Left ventricle myocardium inferior (tissue), 1 donor: ENCODE measurements at regions not wholly inside any gene's neighbourhood (a gene's known extent, or its start where the extent isn't known, plus 50 kb on each side); places are given as distances from the start of the nearest gene placed in this dataset.

Experiments used
- DNase-seq: peaks from one replicate; pipeline ENCODE4 v3.0.0-alpha.2; 2020
- H3K27ac ChIP-seq: fragments of 200-600 bp; replicated peaks from 2 replicates; pipeline ENCODE4 v1.8.0; 2021
- H3K27me3 ChIP-seq: fragments of 200-600 bp; 2 replicates; pipeline ENCODE4 v1.8.0; 2021; ENCODE audit warnings: low read depth
- H3K36me3 ChIP-seq: fragments of 200-600 bp; 2 replicates; pipeline ENCODE4 v1.8.0; 2021
- H3K4me1 ChIP-seq: fragments of 200-600 bp; 2 replicates; pipeline ENCODE4 v1.8.0; 2021
- H3K4me3 ChIP-seq: fragments of 200-600 bp; 2 replicates; pipeline ENCODE4 v1.8.0; 2021; ENCODE audit warnings: mild to moderate bottlenecking, moderate library complexity
- H3K9me3 ChIP-seq: fragments of 200-600 bp; replicated peaks from 2 replicates; pipeline ENCODE4 v1.8.0; 2021
- intact Hi-C: fragments of 100-400 bp; cut with micrococcal nuclease; formaldehyde crosslinking; loops from one replicate; pipeline ENCODE4 v1.11.0; 2022
- TF ChIP-seq, protein P1 (sequence below): fragments of 200-600 bp; IDR thresholded peaks from 2 replicates; pipeline ENCODE4 v1.8.0; 2021; ENCODE audit warnings: antibody characterized with exemption, mild to moderate bottlenecking, borderline replicate concordance
- donor health status: DM: no; HTN: yes; CAD: no; lungs with severe emphysema.

DNA sequence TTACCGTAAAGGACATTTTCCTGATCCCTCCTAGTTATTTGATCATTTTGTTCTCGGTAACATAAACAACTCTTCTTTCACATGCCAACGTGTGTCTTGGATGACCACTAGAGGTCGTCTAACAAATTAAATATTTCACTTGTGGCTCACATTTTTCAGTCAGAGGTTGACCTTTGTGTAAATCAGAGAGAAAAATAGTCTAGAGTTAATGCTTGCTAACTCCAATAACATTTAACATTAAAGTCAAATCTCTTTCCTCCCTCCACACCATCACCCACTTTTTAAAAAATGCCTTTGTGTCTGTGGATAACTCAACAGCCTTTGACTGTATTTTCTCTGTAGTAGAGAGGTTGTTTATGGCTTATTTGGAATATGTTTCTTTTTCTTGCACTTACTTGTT lies 220.5 kb upstream of the B3GALT2 start:
- no peak for DNase-seq
- peaks cover 27% of the 10 kb centered on the region for H3K4me1 ChIP-seq
- intact Hi-C loops: no loop called here
- H3K4me3 ChIP-seq: no peak overlapping the region
- no peak overlapping the region for H3K27ac ChIP-seq
- H3K36me3 ChIP-seq: no peaks in the 10 kb centered on the region
- H3K27me3 ChIP-seq: no peaks in the 10 kb centered on the region
- TF ChIP-seq, protein P1, sequence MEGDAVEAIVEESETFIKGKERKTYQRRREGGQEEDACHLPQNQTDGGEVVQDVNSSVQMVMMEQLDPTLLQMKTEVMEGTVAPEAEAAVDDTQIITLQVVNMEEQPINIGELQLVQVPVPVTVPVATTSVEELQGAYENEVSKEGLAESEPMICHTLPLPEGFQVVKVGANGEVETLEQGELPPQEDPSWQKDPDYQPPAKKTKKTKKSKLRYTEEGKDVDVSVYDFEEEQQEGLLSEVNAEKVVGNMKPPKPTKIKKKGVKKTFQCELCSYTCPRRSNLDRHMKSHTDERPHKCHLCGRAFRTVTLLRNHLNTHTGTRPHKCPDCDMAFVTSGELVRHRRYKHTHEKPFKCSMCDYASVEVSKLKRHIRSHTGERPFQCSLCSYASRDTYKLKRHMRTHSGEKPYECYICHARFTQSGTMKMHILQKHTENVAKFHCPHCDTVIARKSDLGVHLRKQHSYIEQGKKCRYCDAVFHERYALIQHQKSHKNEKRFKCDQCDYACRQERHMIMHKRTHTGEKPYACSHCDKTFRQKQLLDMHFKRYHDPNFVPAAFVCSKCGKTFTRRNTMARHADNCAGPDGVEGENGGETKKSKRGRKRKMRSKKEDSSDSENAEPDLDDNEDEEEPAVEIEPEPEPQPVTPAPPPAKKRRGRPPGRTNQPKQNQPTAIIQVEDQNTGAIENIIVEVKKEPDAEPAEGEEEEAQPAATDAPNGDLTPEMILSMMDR: peak; percentile 77
- H3K9me3 ChIP-seq: no peaks in the 10 kb centered on the region

DNA sequence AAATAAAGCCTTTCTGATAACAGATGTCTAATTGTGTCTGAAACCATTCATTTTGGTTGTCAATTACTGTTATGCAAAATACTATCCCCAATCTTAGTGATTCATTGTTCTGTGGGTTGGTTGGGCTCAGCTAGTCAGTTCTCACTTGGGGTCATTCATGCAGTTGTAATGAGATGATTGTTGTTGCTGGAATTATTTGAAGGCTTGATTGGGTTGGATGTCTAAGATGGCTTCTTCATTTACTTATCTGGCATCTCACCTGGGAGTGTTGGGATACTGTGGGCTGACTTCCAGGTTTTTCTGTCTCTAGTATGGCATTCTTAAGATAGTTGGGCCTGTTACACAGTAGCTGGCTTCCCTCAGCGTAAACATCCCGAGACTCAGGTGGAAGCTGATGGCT lies 217.8 kb upstream of the B3GALT2 start:
- H3K36me3 ChIP-seq: no peaks in the 10 kb centered on the region
- peaks cover 22% of the 10 kb centered on the region for H3K4me1 ChIP-seq
- TF ChIP-seq, protein P1: no peak
- H3K27ac ChIP-seq: no peak overlapping the region
- no peaks in the 10 kb centered on the region for H3K9me3 ChIP-seq
- intact Hi-C loops: no loop called here
- DNase-seq: no peak
- H3K4me3 ChIP-seq: no peak overlapping the region
- no peaks in the 10 kb centered on the region for H3K27me3 ChIP-seq

DNA sequence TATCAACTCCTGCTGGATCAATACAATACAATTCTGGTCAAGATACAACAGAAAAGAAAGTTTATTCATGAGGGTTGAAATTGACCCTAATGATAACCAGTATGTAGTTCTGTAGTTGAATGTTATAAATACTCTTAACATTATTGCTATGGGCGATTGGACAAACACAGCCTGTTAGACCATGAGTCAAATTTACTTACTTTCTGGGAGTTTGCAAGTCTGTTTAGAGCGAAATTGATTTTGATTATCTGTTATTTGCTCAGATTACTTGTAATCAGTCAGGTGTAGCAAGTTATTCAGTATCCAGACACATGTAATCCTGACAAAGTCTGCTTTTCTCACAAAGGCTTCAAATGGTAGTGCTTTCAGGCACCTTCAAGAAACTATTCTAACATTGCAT lies 216.6 kb upstream of the B3GALT2 start:
- Histone ChIP-seq H3K27ac (no peak overlapping the region), H3K4me3 (no peak overlapping the region), H3K36me3 (no peaks in the 10 kb centered on the region), H3K4me1 (peaks cover 11% of the 10 kb centered on the region), H3K27me3 (no peaks in the 10 kb centered on the region), H3K9me3 (no peaks in the 10 kb centered on the region)
- intact Hi-C loops: no loop called here
- no peak for DNase-seq
- TF ChIP-seq, protein P1: no peak

DNA sequence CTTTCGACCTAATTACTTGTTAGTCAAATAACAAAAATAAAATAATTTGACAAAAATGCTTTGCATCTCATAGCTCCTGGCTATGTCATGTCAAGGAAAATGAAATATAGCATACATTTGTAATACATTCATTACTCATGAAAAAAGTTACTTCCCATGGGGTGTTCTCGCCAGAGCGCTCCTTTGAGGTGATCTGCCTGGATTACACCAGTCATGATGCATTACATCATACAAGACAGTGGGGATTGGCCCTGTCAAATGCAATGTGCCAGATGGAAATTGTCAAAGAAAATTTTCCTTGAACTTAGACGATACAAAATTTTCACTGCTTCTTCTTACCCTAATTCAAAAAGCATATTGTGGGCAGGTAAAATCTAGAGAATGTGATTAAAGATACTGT lies 215.6 kb upstream of the B3GALT2 start:
- TF ChIP-seq, protein P1: no peak
- DNase-seq: no peak
- Histone ChIP-seq H3K9me3 (no peaks in the 10 kb centered on the region), H3K4me1 (peaks cover 6% of the 10 kb centered on the region), H3K27ac (no peak overlapping the region), H3K36me3 (no peaks in the 10 kb centered on the region), H3K4me3 (no peak overlapping the region), H3K27me3 (no peaks in the 10 kb centered on the region)
- intact Hi-C loops: no loop called here

DNA sequence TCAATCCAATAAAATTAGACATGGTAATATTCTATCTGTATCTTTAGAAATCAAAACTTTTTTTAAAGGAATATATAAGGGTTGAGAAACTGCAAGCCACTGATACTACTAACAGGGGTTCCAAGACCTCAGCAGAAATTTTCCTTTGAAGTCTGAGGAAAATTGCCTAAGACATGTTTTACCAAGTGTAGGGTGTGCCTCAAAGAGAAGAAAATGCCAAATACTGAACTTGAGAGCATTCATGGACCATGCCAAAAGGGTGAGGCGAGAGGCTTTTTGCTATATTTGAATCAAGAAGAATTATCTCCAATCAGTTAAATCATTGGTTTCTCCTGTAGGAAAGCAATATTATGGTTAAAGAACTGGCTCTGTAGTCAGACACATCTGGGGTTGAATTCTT lies 207.9 kb upstream of the B3GALT2 start:
- DNase-seq: no peak
- H3K4me3 ChIP-seq: no peak overlapping the region
- intact Hi-C loops: no loop called here
- no peaks in the 10 kb centered on the region for H3K36me3 ChIP-seq
- no peaks in the 10 kb centered on the region for H3K27me3 ChIP-seq
- no peaks in the 10 kb centered on the region for H3K4me1 ChIP-seq
- no peak overlapping the region for H3K27ac ChIP-seq
- H3K9me3 ChIP-seq: no peaks in the 10 kb centered on the region
- TF ChIP-seq, protein P1: no peak

DNA sequence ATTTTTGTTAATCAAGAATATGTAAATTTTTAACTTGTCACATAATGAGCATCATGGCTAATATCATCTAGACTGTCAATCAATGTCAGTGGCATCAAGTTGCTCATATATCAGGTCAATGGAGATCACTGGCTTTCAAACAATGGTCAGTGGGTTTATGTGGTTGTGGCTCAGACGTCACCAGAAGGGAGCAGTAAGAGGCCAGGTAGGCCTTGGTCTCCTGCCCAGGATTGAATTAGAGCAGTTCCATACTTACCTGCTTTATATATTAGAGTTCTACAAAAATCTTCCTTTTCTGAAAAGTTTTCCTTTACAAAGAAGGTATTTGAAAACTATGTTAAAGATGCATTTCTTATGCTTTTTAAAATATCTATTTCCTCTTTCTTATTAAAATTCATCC lies 206.3 kb upstream of the B3GALT2 start:
- Histone ChIP-seq H3K4me1 (no peaks in the 10 kb centered on the region), H3K36me3 (no peaks in the 10 kb centered on the region), H3K9me3 (no peaks in the 10 kb centered on the region), H3K27me3 (no peaks in the 10 kb centered on the region), H3K27ac (no peak overlapping the region), H3K4me3 (no peak overlapping the region)
- no peak for DNase-seq
- intact Hi-C loops: no loop called here
- TF ChIP-seq, protein P1: no peak
